GM23338 (cell line): ENCODE measurements at regions not wholly inside any gene's neighbourhood (a gene's known extent, or its start where the extent isn't known, plus 50 kb on each side); places are given as distances from the start of the nearest gene placed in this dataset.

ENCODE experiments used
- ATAC-seq: fragments of 200-7000 bp; cut with Tn5 transposase; 3 replicates; pipeline ENCODE4 v1.9.1; 2020
- DNase-seq: peaks from one replicate; pipeline ENCODE4 v3.0.0-alpha.2; 2015; ENCODE audit warnings: low spot score
- H2AFZ ChIP-seq: fragments of 200-600 bp; sonication (generic); 2 replicates; pipeline ENCODE4 v1.8.0; 2016; ENCODE audit warnings: antibody characterized with exemption, mild to moderate bottlenecking, moderate library complexity
- H3F3A ChIP-seq: fragments of 200-600 bp; sonication (generic); replicated peaks from 2 replicates; pipeline ENCODE4 v1.8.0; 2017; ENCODE audit warnings: antibody characterized with exemption, mixed run types, low read depth
- H3K27ac ChIP-seq: fragments of 200-600 bp; sonication (generic); 2 replicates; pipeline ENCODE4 v1.6.1; 2016; ENCODE audit warnings: low read depth
- H3K27me3 ChIP-seq: fragments of 200-600 bp; sonication (generic); 2 replicates; pipeline ENCODE4 v1.8.0; 2016; ENCODE audit warnings: mild to moderate bottlenecking, mixed run types, moderate library complexity; ENCODE audit not compliant: insufficient read depth
- H3K36me3 ChIP-seq: fragments of 200-600 bp; sonication (generic); 2 replicates; pipeline ENCODE4 v1.8.0; 2016; ENCODE audit warnings: mild to moderate bottlenecking; ENCODE audit not compliant: insufficient read depth
- H3K4me1 ChIP-seq: fragments of 200-600 bp; sonication (generic); 2 replicates; pipeline ENCODE4 v1.8.0; 2016; ENCODE audit warnings: mild to moderate bottlenecking, moderate library complexity; ENCODE audit not compliant: insufficient read depth
- H3K4me2 ChIP-seq: fragments of 200-600 bp; sonication (generic); 2 replicates; pipeline ENCODE4 v1.7.1; 2017; ENCODE audit warnings: mixed run types
- H3K4me3 ChIP-seq: fragments of 200-600 bp; sonication (generic); 2 replicates; pipeline ENCODE4 v1.6.1; 2016; ENCODE audit warnings: mixed run types
- H3K79me2 ChIP-seq: fragments of 200-600 bp; sonication (generic); replicated peaks from 2 replicates; pipeline ENCODE4 v1.8.0; 2017; ENCODE audit warnings: mild to moderate bottlenecking; ENCODE audit not compliant: insufficient read depth
- H3K9me2 ChIP-seq: fragments of 200-600 bp; sonication (generic); 2 replicates; pipeline ENCODE4 v1.8.0; 2017; ENCODE audit not compliant: insufficient read depth
- H4K20me1 ChIP-seq: fragments of 200-600 bp; sonication (generic); replicated peaks from 2 replicates; pipeline ENCODE4 v1.8.0; 2017; ENCODE audit warnings: mild to moderate bottlenecking; ENCODE audit not compliant: insufficient read depth
- H3K27ac Mint-ChIP-seq: 2 replicates; pipeline ENCODE4 v1.8.0; 2020; ENCODE audit warnings: inconsistent platforms, mild to moderate bottlenecking, moderate library complexity, mixed read lengths
- H3K27me3 Mint-ChIP-seq: 3 replicates; pipeline ENCODE4 v1.8.0; 2022; ENCODE audit warnings: low read depth, mild to moderate bottlenecking, moderate library complexity, mixed read lengths, inconsistent platforms; ENCODE audit not compliant: insufficient read depth, poor library complexity
- H3K36me3 Mint-ChIP-seq: 3 replicates; pipeline ENCODE4 v1.8.0; 2021; ENCODE audit warnings: low read depth, mild to moderate bottlenecking, inconsistent platforms, moderate library complexity, mixed read lengths
- H3K4me1 Mint-ChIP-seq: 3 replicates; pipeline ENCODE4 v1.8.0; 2020; ENCODE audit warnings: mild to moderate bottlenecking, inconsistent platforms, mixed read lengths
- H3K4me3 Mint-ChIP-seq: 3 replicates; pipeline ENCODE4 v1.8.0; 2021; ENCODE audit warnings: moderate library complexity, mild to moderate bottlenecking, inconsistent platforms, mixed read lengths
- H3K9me3 Mint-ChIP-seq: 3 replicates; pipeline ENCODE4 v1.8.0; 2020; ENCODE audit warnings: moderate library complexity, mild to moderate bottlenecking, inconsistent platforms, mixed read lengths
- CREB1 ChIP-seq: fragments of 250-450 bp; sonication (Bioruptor Pico); IDR thresholded peaks from 2 replicates; pipeline ENCODE4 v1.5.0; 2020; ENCODE audit warnings: low read depth, mild to moderate bottlenecking, moderate library complexity
- EZH2phosphoT487 ChIP-seq: fragments of 200-600 bp; sonication (generic); IDR thresholded peaks from one replicate; pipeline ENCODE4 v1.8.1; 2018; ENCODE audit warnings: antibody characterized with exemption; ENCODE audit not compliant: unreplicated experiment
- REST ChIP-seq: IDR thresholded peaks from one replicate; pipeline ENCODE4 v1.6.1; 2018; ENCODE audit warnings: antibody characterized with exemption; ENCODE audit not compliant: unreplicated experiment
- ZNF114 ChIP-seq: fragments of 250-450 bp; sonication (Bioruptor Pico); IDR thresholded peaks from 2 replicates; pipeline ENCODE4 v1.5.0; 2020; ENCODE audit warnings: mild to moderate bottlenecking, moderate library complexity
- ZNF331 ChIP-seq: fragments of 250-450 bp; sonication (Bioruptor Pico); IDR thresholded peaks from 2 replicates; pipeline ENCODE4 v1.5.0; 2020; ENCODE audit warnings: low read depth, mild to moderate bottlenecking, moderate library complexity
- ZNF462 ChIP-seq: fragments of 250-450 bp; sonication (Bioruptor Pico); IDR thresholded peaks from 2 replicates; pipeline ENCODE4 v1.5.0; 2020; ENCODE audit warnings: mild to moderate bottlenecking, moderate library complexity

- Mint-ChIP-seq H3K36me3 (no peaks in the 10 kb centered on the region; the same call in 2 of the 3 replicates), H3K27me3 (no peaks in the 10 kb centered on the region), H3K27ac (no peak overlapping the region), H3K9me3 (no peaks in the 10 kb centered on the region), H3K4me1 (peaks cover 8% of the 10 kb centered on the region; the same call in 2 of the 3 replicates), H3K4me3 (no peak overlapping the region)
- H3K79me2 ChIP-seq, result no peaks in the 10 kb centered on the region
- no peaks in the 10 kb centered on the region for H3K4me1 ChIP-seq
- no peaks in the 10 kb centered on the region for H3K36me3 ChIP-seq
- no peak overlapping the region for H3K4me3 ChIP-seq
- no peak for ATAC-seq
- no peaks in the 10 kb centered on the region for H3F3A ChIP-seq
- TF ChIP-seq ZNF331, result no peak
- no peak for TF ChIP-seq ZNF462 (CRISPR knock-in tag)
- TF ChIP-seq REST, result no peak
- no peak for TF ChIP-seq EZH2phosphoT487
- TF ChIP-seq ZNF114 (CRISPR knock-in tag), result no peak
- no peak for TF ChIP-seq CREB1 (CRISPR knock-in tag)
- no peak overlapping the region for H3K27ac ChIP-seq
- H4K20me1 ChIP-seq, result no peaks in the 10 kb centered on the region
- peaks cover 7% of the 10 kb centered on the region for H3K9me2 ChIP-seq
- H3K27me3 ChIP-seq, result no peaks in the 10 kb centered on the region
- DNase-seq, result no peak
- H3K4me2 ChIP-seq, result no peak overlapping the region
- H2AFZ ChIP-seq, result no peak overlapping the region
These were observed 113.7 kb upstream of the KLHL29 start for GRCh38 chr2:23271230-23271629.
